ENCODE measurements at regions not wholly inside any gene's neighbourhood (a gene's known extent, or its start where the extent isn't known, plus 50 kb on each side); places are given as distances from the start of the nearest gene placed in this dataset.
"Not testable (repeated sequence)": the region's sequence is repeated elsewhere in the genome, so short reads cannot be mapped to it uniquely, and the experiment has no call there.

DNA sequence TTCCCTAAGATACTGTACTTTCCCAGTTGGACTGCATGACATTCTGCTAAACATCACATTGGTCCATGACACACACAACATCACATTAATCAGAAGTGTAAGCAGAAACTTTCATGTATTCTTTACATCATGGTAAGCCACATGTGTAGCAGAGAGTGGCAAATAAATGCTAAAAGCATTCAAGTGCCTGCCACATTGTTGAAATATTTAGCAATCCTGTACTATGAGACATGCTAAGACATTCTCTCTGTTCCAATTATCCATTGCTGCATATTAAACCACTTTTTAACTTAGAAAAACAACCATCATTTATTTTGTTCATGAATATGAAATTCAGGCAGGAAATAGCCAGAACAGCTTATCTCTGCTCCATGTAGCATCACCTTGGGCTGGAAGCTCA lies 207.7 kb upstream of the GJE1 start:
- TF ChIP-seq, protein P1, sequence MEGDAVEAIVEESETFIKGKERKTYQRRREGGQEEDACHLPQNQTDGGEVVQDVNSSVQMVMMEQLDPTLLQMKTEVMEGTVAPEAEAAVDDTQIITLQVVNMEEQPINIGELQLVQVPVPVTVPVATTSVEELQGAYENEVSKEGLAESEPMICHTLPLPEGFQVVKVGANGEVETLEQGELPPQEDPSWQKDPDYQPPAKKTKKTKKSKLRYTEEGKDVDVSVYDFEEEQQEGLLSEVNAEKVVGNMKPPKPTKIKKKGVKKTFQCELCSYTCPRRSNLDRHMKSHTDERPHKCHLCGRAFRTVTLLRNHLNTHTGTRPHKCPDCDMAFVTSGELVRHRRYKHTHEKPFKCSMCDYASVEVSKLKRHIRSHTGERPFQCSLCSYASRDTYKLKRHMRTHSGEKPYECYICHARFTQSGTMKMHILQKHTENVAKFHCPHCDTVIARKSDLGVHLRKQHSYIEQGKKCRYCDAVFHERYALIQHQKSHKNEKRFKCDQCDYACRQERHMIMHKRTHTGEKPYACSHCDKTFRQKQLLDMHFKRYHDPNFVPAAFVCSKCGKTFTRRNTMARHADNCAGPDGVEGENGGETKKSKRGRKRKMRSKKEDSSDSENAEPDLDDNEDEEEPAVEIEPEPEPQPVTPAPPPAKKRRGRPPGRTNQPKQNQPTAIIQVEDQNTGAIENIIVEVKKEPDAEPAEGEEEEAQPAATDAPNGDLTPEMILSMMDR (IDR thresholded peaks at IDR 0.05; ENCODE audit: insufficient read depth, low read depth, low read length, missing control alignments) = no peak
- DNase-seq (ENCODE audit: low read depth) = no peak
- no peak overlapping the region for H3K4me3 ChIP-seq (ENCODE audit: low read length)

DNA sequence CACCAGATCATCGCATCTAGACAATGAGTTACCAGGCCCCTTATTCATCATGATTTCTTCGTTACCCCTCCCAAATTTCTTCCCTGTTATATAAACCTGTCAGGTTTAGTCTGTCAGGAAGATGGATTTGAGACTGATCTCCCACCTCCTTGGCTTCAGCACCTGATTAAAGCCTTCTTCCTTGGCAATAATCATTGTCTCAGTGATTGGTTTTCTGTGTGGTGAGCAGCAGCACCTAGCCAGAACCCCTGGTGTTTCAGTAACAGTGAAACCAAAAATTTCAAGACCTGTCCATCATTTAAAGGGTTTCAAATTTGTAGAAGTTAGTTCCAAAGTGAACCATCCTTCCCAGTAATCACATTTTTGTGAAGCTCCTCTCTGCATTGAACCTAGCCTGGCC lies 209.8 kb upstream of the GJE1 start:
- DNase-seq (ENCODE audit: low read depth) = no peak
- no peak overlapping the region for H3K4me3 ChIP-seq (ENCODE audit: low read length)
- TF ChIP-seq, protein P1 (IDR thresholded peaks at IDR 0.05; ENCODE audit: insufficient read depth, low read depth, low read length, missing control alignments) = no peak

DNA sequence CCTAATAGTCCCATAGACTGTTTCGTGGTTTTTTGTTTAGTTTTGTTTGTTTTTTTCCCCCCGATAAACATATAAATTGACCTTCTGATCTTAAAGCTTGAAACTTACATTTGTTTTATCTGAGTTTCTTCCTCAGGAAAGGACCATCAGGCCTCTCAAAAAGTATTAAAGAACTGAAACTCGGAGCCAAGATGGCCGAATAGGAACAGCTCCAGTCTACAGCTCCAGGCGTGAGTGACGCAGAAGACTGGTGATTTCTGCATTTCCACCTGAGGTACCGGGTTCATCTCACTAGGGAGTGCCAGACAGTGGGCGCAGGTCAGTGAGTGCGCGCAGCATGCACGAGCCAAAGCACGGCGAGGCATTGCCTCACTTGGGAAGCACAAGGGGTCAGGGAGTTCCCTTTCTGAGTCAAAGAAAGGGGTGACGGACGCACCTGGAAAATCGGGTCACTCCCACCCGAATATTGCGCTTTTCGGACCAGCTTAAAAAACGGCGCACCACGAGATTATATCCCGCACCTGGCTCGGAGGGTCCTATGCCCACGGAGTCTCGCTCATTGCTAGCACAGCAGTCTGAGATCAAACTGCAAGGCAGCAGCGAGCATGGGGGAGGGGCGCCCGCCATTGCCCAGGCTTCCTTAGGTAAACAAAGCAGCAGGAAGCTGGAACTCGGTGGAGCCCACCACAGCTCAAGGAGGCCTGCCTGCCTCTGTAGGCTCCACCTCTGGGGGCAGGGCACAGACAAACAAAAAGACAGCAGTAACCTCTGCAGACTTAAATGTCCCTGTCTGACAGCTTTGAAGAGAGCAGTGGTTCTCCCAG lies 215.8 kb upstream of the GJE1 start:
- DNase-seq (ENCODE audit: low read depth) = not testable (repeated sequence)

DNA sequence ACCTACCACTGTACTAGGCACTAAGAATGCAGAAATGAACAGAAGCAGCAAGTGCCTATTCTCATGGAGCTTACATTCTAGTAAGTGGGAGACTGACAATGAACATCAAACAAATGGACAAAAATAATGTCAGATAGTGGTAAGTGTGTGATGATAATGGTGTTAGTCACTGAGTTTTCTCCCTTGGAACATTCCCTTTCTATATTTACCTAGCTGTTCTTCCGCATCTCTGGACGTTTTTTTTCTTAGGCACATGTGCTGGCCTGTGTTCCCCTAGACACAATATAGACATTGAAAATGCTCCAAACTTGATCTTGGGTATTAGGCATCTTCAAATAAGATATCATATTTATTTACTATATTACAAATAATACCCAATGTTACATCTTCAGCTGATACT lies 218.1 kb upstream of the GJE1 start:
- no peak overlapping the region for H3K4me3 ChIP-seq (ENCODE audit: low read length)
- TF ChIP-seq, protein P1 (IDR thresholded peaks at IDR 0.05; ENCODE audit: insufficient read depth, low read depth, low read length, missing control alignments) = no peak
- DNase-seq (ENCODE audit: low read depth) = peak; percentile 74

More for the DNA sequence above, 215.8 kb upstream of the GJE1 start:
- not testable (repeated sequence) for H3K4me3 ChIP-seq (ENCODE audit: low read length)

DNA sequence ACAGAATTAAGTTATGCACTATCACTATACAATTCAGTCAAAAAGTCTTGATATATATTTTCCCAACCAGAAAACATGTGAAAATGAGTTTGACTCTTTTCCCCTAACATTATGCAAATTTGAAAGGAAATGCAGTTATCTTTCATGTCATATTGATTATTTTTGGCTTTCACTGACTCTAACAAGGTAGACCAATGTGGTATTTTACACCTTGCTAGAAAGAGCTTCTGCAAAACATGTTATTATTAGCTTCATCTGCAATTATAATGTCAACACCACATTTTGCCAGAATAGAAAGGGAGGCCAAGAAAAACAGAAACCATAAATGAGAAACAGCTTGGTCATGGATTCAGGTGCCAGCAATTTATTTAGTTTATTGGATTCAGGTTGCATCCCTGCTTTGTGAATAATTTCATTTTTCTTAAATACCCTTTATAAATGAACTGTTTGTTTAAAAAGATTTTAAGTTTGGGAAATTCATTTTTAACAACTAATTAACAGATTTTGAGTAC lies 226.1 kb upstream of the GJE1 start:
- TF ChIP-seq, protein P1 (IDR thresholded peaks at IDR 0.05; ENCODE audit: insufficient read depth, low read depth, low read length, missing control alignments) = no peak
- no peak for DNase-seq (ENCODE audit: low read depth)
- no peak overlapping the region for H3K4me3 ChIP-seq (ENCODE audit: low read length)

DNA sequence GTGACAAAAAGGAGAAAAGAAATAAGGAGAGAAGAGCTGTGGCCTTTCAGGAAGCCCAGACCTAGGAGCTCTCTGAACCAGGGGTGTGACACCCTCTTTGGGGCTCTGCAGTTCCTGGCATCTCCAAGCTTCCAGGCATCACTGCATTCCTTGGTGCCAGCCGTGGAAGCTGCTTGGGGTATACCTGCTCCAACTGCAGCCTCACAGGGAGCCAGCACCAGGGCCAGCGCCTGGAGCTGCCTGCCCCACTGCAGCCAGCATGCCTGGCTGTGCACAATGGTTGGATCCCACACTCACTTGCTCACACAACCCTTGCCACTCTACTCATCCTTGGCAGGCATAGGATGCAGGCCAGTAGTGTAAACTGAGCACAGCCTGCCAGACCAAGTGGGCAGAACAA lies 242.1 kb upstream of the GJE1 start:
- TF ChIP-seq, protein P1 (IDR thresholded peaks at IDR 0.05; ENCODE audit: insufficient read depth, low read depth, low read length, missing control alignments) = no peak
- H3K4me3 ChIP-seq (ENCODE audit: low read length) = no peak overlapping the region
- no peak for DNase-seq (ENCODE audit: low read depth)

DNA sequence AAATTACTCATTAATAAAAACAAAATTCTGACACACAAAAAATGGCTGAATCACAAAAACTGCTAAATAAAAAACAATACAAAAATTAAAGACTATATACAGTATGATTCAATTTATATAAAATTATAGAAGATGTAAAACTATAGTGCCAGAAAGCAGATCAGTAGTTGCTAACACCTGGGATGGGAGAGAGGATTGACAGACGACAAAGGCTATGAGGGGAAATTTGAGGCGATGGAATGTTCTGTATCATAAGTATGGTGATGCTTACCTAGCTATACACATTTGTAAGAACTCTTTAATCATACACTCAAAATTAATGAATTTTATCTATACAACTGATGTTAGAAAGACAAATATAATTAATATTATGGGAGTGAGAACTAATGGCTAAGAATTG lies 247.9 kb upstream of the GJE1 start:
- no peak for DNase-seq (ENCODE audit: low read depth)

More for the DNA sequence above, 247.9 kb upstream of the GJE1 start:
- TF ChIP-seq, protein P1 (IDR thresholded peaks at IDR 0.05; ENCODE audit: insufficient read depth, low read depth, low read length, missing control alignments) = no peak
- H3K4me3 ChIP-seq (ENCODE audit: low read length) = no peak overlapping the region

All from epithelial cell of esophagus (primary cell).